HG03457 (cell line): ENCODE measurements at regions not wholly inside any gene's neighbourhood (a gene's known extent, or its start where the extent isn't known, plus 50 kb on each side); places are given as distances from the start of the nearest gene placed in this dataset.

Experiments
- ATAC-seq: cut with Tn5 transposase; IDR thresholded peaks from one replicate; pipeline ENCODE4 v1.9.1; 2021; ENCODE audit warnings: moderate number of reproducible peaks; ENCODE audit not compliant: unreplicated experiment

GRCh38 chr5:61596265-61596664 is 264.2 kb downstream of the ZSWIM6 start:
- no peak for ATAC-seq

GRCh38 chr5:61597684-61598083 is 265.6 kb downstream of the ZSWIM6 start:
- ATAC-seq: no peak

GRCh38 chr5:61598126-61598525 is 266.1 kb downstream of the ZSWIM6 start:
- no peak for ATAC-seq

- ATAC-seq: no peak
Observed at GRCh38 chr5:61599370-61600122, 267.5 kb downstream of the ZSWIM6 start.

- no peak for ATAC-seq
Observed at GRCh38 chr5:61600123-61600444, 268.0 kb downstream of the ZSWIM6 start.

- no peak for ATAC-seq
Observed at GRCh38 chr5:61600945-61601511, 269.0 kb downstream of the ZSWIM6 start.

- ATAC-seq: no peak
Observed at GRCh38 chr5:61603211-61603908, 271.3 kb downstream of the ZSWIM6 start.

GRCh38 chr5:61604076-61605025 is 272.3 kb downstream of the ZSWIM6 start:
- ATAC-seq: no peak

GRCh38 chr5:61609840-61610677 is 278.0 kb downstream of the ZSWIM6 start:
- no peak for ATAC-seq

- no peak for ATAC-seq
Observed at GRCh38 chr5:61610678-61611024, 278.6 kb downstream of the ZSWIM6 start.

GRCh38 chr5:61612431-61612830 is 280.4 kb downstream of the ZSWIM6 start:
- ATAC-seq: no peak

GRCh38 chr5:61613679-61614078 is 281.6 kb downstream of the ZSWIM6 start:
- ATAC-seq: no peak

GRCh38 chr5:61614606-61615005 is 282.5 kb downstream of the ZSWIM6 start:
- no peak for ATAC-seq

- ATAC-seq: no peak
Observed at GRCh38 chr5:61617039-61617438, 285.0 kb downstream of the ZSWIM6 start.

- no peak for ATAC-seq
Observed at GRCh38 chr5:61617995-61618525, 286.0 kb downstream of the ZSWIM6 start.

GRCh38 chr5:61618577-61618976 is 286.5 kb downstream of the ZSWIM6 start:
- no peak for ATAC-seq

GRCh38 chr5:61619289-61619688 is 287.2 kb downstream of the ZSWIM6 start:
- ATAC-seq: no peak

- ATAC-seq: no peak
Observed at GRCh38 chr5:61619777-61620518, 287.9 kb downstream of the ZSWIM6 start.

GRCh38 chr5:61620699-61621182 is 288.7 kb downstream of the ZSWIM6 start:
- no peak for ATAC-seq
